Body of pancreas (tissue), 4 donors: ENCODE measurements at regions not wholly inside any gene's neighbourhood (a gene's known extent, or its start where the extent isn't known, plus 50 kb on each side); places are given as distances from the start of the nearest gene placed in this dataset.

ENCODE experiments used
- ATAC-seq: fragments of 150-250 bp; one replicate; pipeline ENCODE4 v1.9.1; 2016
- DNase-seq, 4 donors: peaks; one replicate each; pipeline ENCODE4 v3.0.0-alpha.2; 2019
- H3K27ac ChIP-seq, 4 donors: fragments of 200-600 bp; sonication (generic); 1 replicate in 3 of 4; 2 replicates in 1 of 4; pipeline versions ENCODE4 v1.5.1 to v1.6.1; 2016 to 2019; ENCODE audit warnings: mild to moderate bottlenecking in 1 of 4, mixed read lengths in 1 of 4, moderate library complexity in 1 of 4
- H3K27me3 ChIP-seq, 2 donors: fragments of 200-600 bp; sonication (generic); one replicate each; pipeline ENCODE4 v1.6.0; 2016; ENCODE audit warnings: mild to moderate bottlenecking in 1 of 2
- H3K36me3 ChIP-seq, 2 donors: fragments of 200-600 bp; sonication (generic); replicated peaks in 1 of 2; 2 replicates each; pipeline ENCODE4 v1.5.1; 2016; ENCODE audit warnings: low read depth in 2 of 2; ENCODE audit not compliant: insufficient read depth in 1 of 2
- H3K4me1 ChIP-seq: fragments of 200-600 bp; sonication (generic); one replicate; pipeline ENCODE4 v1.6.0; 2016
- H3K4me3 ChIP-seq, 2 donors: fragments of 200-600 bp; sonication (generic); 1 replicate in 1 of 2; 2 replicates in 1 of 2; pipeline ENCODE4 v1.5.1; 2016 to 2019
- H3K9me3 ChIP-seq, 3 donors: fragments of 200-600 bp; sonication (generic); 1 replicate in 2 of 3; 2 replicates in 1 of 3; pipeline ENCODE4 v1.5.1; 2016
- POLR2A ChIP-seq, 3 donors: fragments of 450-650 bp; IDR thresholded peaks; one replicate each; pipeline ENCODE4 v1.6.1; 2016; ENCODE audit warnings: antibody characterized with exemption in 3 of 3, mild to moderate bottlenecking in 2 of 3
- WGBS, 2 donors: methylation state at CpG; one replicate each; pipeline ENCODE4 v1.1.5; 2017; 5-methylcytosine and 5-hydroxymethylcytosine counted together
- intact Hi-C: fragments of 100-400 bp; cut with DNase I; formaldehyde crosslinking; loops from one replicate; pipeline ENCODE4 v1.15.1; 2023
- TF ChIP-seq, protein P1 (sequence below), 7 experiments: fragments of 450-650 bp in 4 of 7; fragments of 200-600 bp in 3 of 7; sonication (generic) in 3 of 7; IDR thresholded peaks; one replicate each; pipeline ENCODE4 v1.5.1; 2016 to 2019; ENCODE audit warnings: antibody characterized with exemption in 7 of 7

DNA sequence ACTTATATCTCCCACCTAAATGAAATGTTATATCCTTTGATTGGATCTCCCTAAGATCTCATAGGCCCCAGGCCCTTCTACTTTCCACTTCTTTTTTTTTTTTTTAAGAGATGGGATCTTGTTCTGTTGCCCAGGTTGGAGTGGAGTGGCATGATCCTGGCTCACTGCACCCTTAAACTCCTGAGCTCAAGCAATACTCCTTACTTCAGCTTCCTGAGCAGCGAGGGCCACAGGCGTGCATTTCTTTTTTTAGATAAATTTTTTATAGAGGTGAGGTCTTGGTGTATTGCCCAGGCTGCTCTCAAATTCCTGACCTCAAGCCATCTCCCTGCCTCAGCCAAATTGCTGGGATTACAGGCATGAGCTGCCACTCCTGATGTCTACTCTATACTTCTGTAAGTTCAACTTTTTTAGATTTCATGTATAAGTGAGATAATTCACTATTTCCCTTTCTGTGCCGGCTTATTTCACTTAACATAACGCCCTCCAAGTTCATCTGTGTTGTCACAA, 987.5 kb upstream of the NCAM2 start:
- no peak for DNase-seq
- TF ChIP-seq POLR2A (IDR thresholded peaks at IDR 0.05), result no peak
- TF ChIP-seq, protein P1, sequence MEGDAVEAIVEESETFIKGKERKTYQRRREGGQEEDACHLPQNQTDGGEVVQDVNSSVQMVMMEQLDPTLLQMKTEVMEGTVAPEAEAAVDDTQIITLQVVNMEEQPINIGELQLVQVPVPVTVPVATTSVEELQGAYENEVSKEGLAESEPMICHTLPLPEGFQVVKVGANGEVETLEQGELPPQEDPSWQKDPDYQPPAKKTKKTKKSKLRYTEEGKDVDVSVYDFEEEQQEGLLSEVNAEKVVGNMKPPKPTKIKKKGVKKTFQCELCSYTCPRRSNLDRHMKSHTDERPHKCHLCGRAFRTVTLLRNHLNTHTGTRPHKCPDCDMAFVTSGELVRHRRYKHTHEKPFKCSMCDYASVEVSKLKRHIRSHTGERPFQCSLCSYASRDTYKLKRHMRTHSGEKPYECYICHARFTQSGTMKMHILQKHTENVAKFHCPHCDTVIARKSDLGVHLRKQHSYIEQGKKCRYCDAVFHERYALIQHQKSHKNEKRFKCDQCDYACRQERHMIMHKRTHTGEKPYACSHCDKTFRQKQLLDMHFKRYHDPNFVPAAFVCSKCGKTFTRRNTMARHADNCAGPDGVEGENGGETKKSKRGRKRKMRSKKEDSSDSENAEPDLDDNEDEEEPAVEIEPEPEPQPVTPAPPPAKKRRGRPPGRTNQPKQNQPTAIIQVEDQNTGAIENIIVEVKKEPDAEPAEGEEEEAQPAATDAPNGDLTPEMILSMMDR (IDR thresholded peaks at IDR 0.05), result no peak
- 82% methylated on average over 4 of the region's 4 CpGs for WGBS, 2 donors

DNA sequence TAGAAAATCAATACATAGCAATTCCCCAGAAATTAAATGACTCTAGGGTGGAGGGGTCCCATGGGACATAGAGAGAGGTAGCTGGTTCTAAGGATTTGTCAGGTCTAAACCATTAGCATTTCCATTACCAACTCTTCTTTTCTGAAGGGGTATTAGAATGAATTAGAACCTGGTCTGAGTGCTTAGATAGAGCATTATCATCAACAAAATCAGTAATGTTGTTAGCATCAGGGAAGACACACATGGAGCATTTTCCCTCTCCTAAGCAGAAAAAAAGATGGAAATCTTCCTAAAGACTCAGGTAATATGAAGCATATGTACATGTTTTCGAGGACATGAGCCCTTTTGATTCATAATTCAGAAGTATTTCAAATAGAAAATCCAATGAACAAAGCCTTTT, 984.4 kb upstream of the NCAM2 start:
- no peak for ATAC-seq
- intact Hi-C loops, result no loop called here
- H3K4me3 ChIP-seq, result no peak overlapping the region
- H3K36me3 ChIP-seq, result no peaks in the 10 kb centered on the region
- no peak for TF ChIP-seq POLR2A (IDR thresholded peaks at IDR 0.05)
- TF ChIP-seq, protein P1 (IDR thresholded peaks at IDR 0.05), result no peak
- no peaks in the 10 kb centered on the region for H3K27me3 ChIP-seq
- WGBS, 2 donors, result 79 to 81% methylated on average over 1 of the region's 1 CpG
- H3K4me1 ChIP-seq, result no peaks in the 10 kb centered on the region
- H3K27ac ChIP-seq, result no peak overlapping the region
- DNase-seq, result no peak
- H3K9me3 ChIP-seq, result no peaks in the 10 kb centered on the region

More for the DNA sequence above, 987.5 kb upstream of the NCAM2 start:
- intact Hi-C loops, result no loop called here
- Histone ChIP-seq H3K36me3 (no peaks in the 10 kb centered on the region), H3K4me1 (no peaks in the 10 kb centered on the region), H3K4me3 (no peak overlapping the region), H3K9me3 (no peaks in the 10 kb centered on the region), H3K27me3 (no peaks in the 10 kb centered on the region), H3K27ac (no peak overlapping the region)
- ATAC-seq, result no peak

DNA sequence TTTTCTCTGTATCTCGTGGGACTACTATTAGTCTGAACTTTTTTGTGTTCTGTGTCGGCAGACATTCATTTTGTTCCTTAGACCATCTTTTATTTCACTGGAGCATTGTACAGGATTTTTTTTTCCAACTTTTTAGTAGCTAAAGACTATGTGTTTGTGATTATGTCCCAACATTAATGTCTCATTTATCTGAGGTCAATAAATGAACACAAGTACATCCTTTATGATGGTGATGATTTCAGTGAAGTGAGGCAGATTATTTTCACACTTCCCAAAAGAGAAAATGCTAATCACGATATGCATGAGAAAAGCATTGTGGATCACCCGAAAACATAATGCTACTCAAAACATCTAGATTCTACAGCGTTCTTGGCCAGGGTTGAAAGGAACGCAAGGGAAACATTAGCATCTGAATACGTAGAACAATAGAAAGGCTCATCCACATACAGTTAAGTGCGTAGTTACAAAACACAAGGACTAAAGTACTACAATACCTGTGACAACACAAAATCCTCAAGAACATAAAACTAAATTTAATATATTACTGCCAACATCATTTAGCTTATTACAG, 981.7 kb upstream of the NCAM2 start:
- ATAC-seq, result no peak
- intact Hi-C loops, result no loop called here
- DNase-seq, result no peak
- H3K36me3 ChIP-seq, result no peaks in the 10 kb centered on the region
- TF ChIP-seq POLR2A (IDR thresholded peaks at IDR 0.05), result no peak
- TF ChIP-seq, protein P1 (IDR thresholded peaks at IDR 0.05), result no peak
- H3K27me3 ChIP-seq, result no peaks in the 10 kb centered on the region
- WGBS, 2 donors, result 72 to 80% methylated on average over 8 of the region's 8 CpGs
- H3K9me3 ChIP-seq, result no peaks in the 10 kb centered on the region
- no peak overlapping the region for H3K4me3 ChIP-seq
- H3K4me1 ChIP-seq, result no peaks in the 10 kb centered on the region
- no peak overlapping the region for H3K27ac ChIP-seq

DNA sequence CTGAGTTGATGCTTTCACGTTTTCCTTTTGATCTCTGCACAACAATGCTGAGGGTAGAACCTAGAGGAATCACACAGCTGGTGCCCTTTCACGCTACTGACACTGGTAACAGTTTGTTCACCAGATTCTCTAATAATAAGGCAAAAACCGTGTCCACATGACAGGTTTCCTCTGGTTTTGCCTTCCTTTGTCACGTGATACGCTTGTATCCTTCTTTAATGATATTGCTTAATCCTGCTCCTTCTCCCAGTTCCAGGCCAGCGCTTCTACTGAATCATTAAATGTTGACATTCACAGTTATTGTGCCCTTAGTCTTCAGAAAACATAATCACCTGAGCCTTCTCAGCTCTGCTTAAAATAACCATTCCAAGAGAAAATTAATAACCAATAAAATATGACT, 978.2 kb upstream of the NCAM2 start:
- H3K4me3 ChIP-seq, result no peak overlapping the region
- ATAC-seq (no peak), DNase-seq (no peak)
- H3K27me3 ChIP-seq, result no peaks in the 10 kb centered on the region
- TF ChIP-seq, protein P1 (IDR thresholded peaks at IDR 0.05), result no peak
- TF ChIP-seq POLR2A (IDR thresholded peaks at IDR 0.05), result no peak
- H3K27ac ChIP-seq, result no peak overlapping the region
- no peaks in the 10 kb centered on the region for H3K4me1 ChIP-seq
- intact Hi-C loops, result no loop called here
- 77 to 79% methylated on average over 6 of the region's 6 CpGs for WGBS, 2 donors
- H3K36me3 ChIP-seq, result no peaks in the 10 kb centered on the region
- H3K9me3 ChIP-seq, result no peaks in the 10 kb centered on the region

DNA sequence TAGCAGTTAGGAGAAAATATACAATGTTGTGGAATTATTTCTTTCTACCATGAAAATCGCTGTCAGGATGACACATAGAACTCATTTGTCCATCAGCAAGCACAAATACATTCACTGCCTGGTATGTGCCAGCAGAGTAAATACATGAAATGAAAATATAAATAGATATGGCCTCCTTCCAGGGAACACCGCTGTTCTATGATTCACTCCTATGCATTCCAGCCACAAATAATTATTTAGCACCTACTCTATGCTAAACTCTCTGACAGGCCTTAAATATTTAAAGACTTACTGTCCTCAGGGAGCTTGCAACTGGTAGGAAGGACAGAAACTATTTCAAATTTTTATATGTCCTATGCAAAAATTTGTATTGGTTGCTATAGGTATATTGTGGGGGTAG, 975.0 kb upstream of the NCAM2 start:
- no peak for ATAC-seq

More for the DNA sequence above, 975.0 kb upstream of the NCAM2 start:
- TF ChIP-seq POLR2A (IDR thresholded peaks at IDR 0.05), result no peak
- TF ChIP-seq, protein P1 (IDR thresholded peaks at IDR 0.05), result no peak
- H3K4me1 ChIP-seq, result no peaks in the 10 kb centered on the region
- H3K9me3 ChIP-seq, result no peaks in the 10 kb centered on the region
- no peak overlapping the region for H3K4me3 ChIP-seq
- no peak for DNase-seq
- H3K36me3 ChIP-seq, result no peaks in the 10 kb centered on the region
- no peaks in the 10 kb centered on the region for H3K27me3 ChIP-seq
- WGBS, 2 donors, result 56 to 61% methylated on average over 2 of the region's 2 CpGs
- H3K27ac ChIP-seq, result no peak overlapping the region
- intact Hi-C loops, result no loop called here
